Neural progenitor cell (in vitro differentiated cells): ENCODE measurements at regions not wholly inside any gene's neighbourhood (a gene's known extent, or its start where the extent isn't known, plus 50 kb on each side); places are given as distances from the start of the nearest gene placed in this dataset.

ENCODE experiments used
- DNase-seq: peaks from one replicate; pipeline ENCODE4 v3.0.0-alpha.2; 2016; ENCODE audit warnings: low spot score
- H2AFZ ChIP-seq: fragments of 200-600 bp; sonication (generic); replicated peaks from 2 replicates; pipeline ENCODE4 v1.6.1; 2016; ENCODE audit warnings: antibody characterized with exemption
- H3F3A ChIP-seq: fragments of 200-600 bp; sonication (generic); 2 replicates; pipeline ENCODE4 v1.6.1; 2016; ENCODE audit warnings: antibody characterized with exemption, low read depth
- H3K27ac ChIP-seq: fragments of 200-600 bp; sonication (generic); 2 replicates; pipeline ENCODE4 v1.5.1; 2016; ENCODE audit warnings: mild to moderate bottlenecking
- H3K27me3 ChIP-seq: fragments of 200-600 bp; sonication (generic); 2 replicates; pipeline ENCODE4 v1.6.1; 2016; ENCODE audit warnings: mild to moderate bottlenecking, moderate library complexity
- H3K36me3 ChIP-seq: fragments of 200-600 bp; sonication (generic); 2 replicates; pipeline ENCODE4 v1.5.1; 2016
- H3K4me1 ChIP-seq: fragments of 200-600 bp; sonication (generic); 2 replicates; pipeline ENCODE4 v1.6.1; 2016; ENCODE audit warnings: mixed run types
- H3K4me2 ChIP-seq: fragments of 200-600 bp; sonication (generic); 2 replicates; pipeline ENCODE4 v1.6.1; 2016
- H3K4me3 ChIP-seq: fragments of 200-600 bp; sonication (generic); 2 replicates; pipeline ENCODE4 v1.5.1; 2016
- H3K79me2 ChIP-seq: fragments of 200-600 bp; sonication (generic); 2 replicates; pipeline ENCODE4 v1.6.1; 2016; ENCODE audit warnings: low read depth
- H3K9ac ChIP-seq: fragments of 200-600 bp; sonication (generic); 2 replicates; pipeline ENCODE4 v1.6.1; 2016
- H3K9me3 ChIP-seq: fragments of 200-600 bp; sonication (generic); 2 replicates; pipeline ENCODE4 v1.5.1; 2016; ENCODE audit warnings: low read depth
- H4K20me1 ChIP-seq: fragments of 200-600 bp; sonication (generic); 2 replicates; pipeline ENCODE4 v1.6.1; 2016; ENCODE audit warnings: low read depth
- H3K27ac Mint-ChIP-seq: 3 replicates; pipeline ENCODE4 v1.8.0; 2021; ENCODE audit warnings: mixed read lengths
- H3K27me3 Mint-ChIP-seq: 2 replicates; pipeline ENCODE4 v1.8.0; 2022; ENCODE audit warnings: low read depth, mild to moderate bottlenecking, inconsistent platforms, moderate library complexity, mixed read lengths; ENCODE audit not compliant: insufficient read depth
- H3K36me3 Mint-ChIP-seq: 3 replicates; pipeline ENCODE4 v1.8.0; 2021; ENCODE audit warnings: mixed read lengths
- H3K4me1 Mint-ChIP-seq: 3 replicates; pipeline ENCODE4 v1.8.0; 2021; ENCODE audit warnings: mixed read lengths
- H3K4me3 Mint-ChIP-seq: 3 replicates; pipeline ENCODE4 v1.8.0; 2021; ENCODE audit warnings: mild to moderate bottlenecking, moderate library complexity, mixed read lengths
- H3K9me3 Mint-ChIP-seq: 3 replicates; pipeline ENCODE4 v1.8.0; 2020; ENCODE audit warnings: mixed read lengths
- CTCF ChIP-seq: fragments of 200-600 bp; sonication (generic); IDR thresholded peaks from 2 replicates; pipeline ENCODE4 v1.5.1; 2017; ENCODE audit warnings: antibody characterized with exemption, mild to moderate bottlenecking
- EZH2 ChIP-seq: fragments of 200-600 bp; sonication (generic); IDR thresholded peaks from 2 replicates; pipeline ENCODE4 v1.6.1; 2017; ENCODE audit warnings: antibody characterized with exemption, mild to moderate bottlenecking, moderate library complexity
- EZH2phosphoT487 ChIP-seq: fragments of 200-600 bp; sonication (generic); IDR thresholded peaks from 2 replicates; pipeline ENCODE4 v1.6.1; 2017; ENCODE audit warnings: antibody characterized with exemption

DNA sequence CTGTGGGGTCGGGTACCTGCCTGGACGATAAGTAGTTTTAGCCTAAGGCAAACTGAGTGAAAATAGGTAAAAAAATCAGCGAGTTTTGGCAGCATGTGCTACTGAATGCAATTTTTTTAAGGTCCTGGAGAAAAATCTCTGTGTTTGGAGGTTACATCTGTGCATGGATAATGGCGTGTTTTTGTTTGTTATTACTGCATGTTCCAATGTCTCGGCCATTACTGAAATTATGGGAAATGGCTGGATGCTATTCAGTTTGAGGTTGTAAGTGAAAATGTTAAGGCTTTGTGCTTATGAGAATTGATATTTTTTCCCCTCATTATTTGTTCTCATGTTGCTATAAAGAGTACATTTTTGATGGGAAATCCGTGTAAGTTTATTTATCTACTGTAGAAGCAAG lies 441.7 kb downstream of the PRDM2 start:
- peaks cover 8% of the 10 kb centered on the region for H3K4me1 ChIP-seq
- H3F3A ChIP-seq, result no peaks in the 10 kb centered on the region
- H3K9ac ChIP-seq, result no peak overlapping the region
- no peaks in the 10 kb centered on the region for H3K9me3 Mint-ChIP-seq
- H3K4me2 ChIP-seq, result no peak overlapping the region
- no peak overlapping the region for H2AFZ ChIP-seq
- DNase-seq, result no peak
- peaks cover 17% of the 10 kb centered on the region for H3K4me1 Mint-ChIP-seq
- H3K4me3 Mint-ChIP-seq, result no peak overlapping the region
- no peaks in the 10 kb centered on the region for H3K36me3 ChIP-seq
- no peak overlapping the region for H3K4me3 ChIP-seq
- H3K36me3 Mint-ChIP-seq, result no peaks in the 10 kb centered on the region
- no peaks in the 10 kb centered on the region for H3K9me3 ChIP-seq
- no peak overlapping the region for H3K27ac ChIP-seq
- H3K27me3 Mint-ChIP-seq, result peaks cover 4% of the 10 kb centered on the region
- no peaks in the 10 kb centered on the region for H3K79me2 ChIP-seq
- TF ChIP-seq EZH2, result no peak
- no peak for TF ChIP-seq EZH2phosphoT487
- no peak for TF ChIP-seq CTCF
- H4K20me1 ChIP-seq, result no peaks in the 10 kb centered on the region
- H3K27me3 ChIP-seq, result no peaks in the 10 kb centered on the region
- no peak overlapping the region for H3K27ac Mint-ChIP-seq

DNA sequence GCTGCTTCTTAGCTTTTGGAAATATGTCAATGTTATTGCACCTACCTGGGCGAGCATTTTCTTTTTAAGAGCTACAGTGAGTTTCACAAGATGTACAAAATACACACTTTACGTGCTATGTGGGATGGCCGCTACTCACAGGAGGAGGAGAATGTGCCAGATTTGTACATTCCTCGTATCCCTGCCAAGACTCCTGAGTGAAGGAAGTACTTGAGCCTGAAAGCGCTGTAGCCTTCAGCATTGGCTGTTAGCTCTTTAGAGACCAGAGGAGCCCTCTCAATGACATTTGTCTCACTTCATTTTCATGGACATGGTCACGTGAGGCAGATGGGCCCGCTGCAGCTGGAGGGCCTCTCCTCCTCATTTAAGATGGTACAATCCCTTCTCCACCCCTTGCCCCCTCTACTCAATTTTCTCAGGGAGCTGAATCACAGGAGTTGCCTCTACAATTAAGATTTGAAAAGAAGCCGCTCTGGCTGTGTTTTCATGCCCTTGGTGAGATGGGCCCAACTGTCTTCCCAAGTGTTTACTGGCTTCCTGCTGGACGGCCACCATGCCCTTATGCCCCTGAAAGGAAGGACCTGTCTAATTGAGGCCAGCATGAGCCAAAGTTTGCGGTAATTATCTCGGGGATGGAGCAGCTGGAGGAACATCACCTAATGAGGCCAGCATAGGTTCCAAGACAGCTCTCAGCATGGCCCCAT lies 442.6 kb downstream of the PRDM2 start:
- H3K36me3 Mint-ChIP-seq, result no peaks in the 10 kb centered on the region
- H3K4me1 Mint-ChIP-seq, result peaks cover 17% of the 10 kb centered on the region

GRCh38 chr1:14143777-14144176 lies 443.8 kb downstream of the PRDM2 start:
- no peak for DNase-seq
- Histone ChIP-seq H4K20me1 (no peaks in the 10 kb centered on the region), H3K4me2 (no peak overlapping the region), H3K36me3 (no peaks in the 10 kb centered on the region), H3K27ac (no peak overlapping the region), H3K9me3 (no peaks in the 10 kb centered on the region), H3K27me3 (no peaks in the 10 kb centered on the region), H3K9ac (no peak overlapping the region), H3K4me3 (no peak overlapping the region), H2AFZ (no peak overlapping the region), H3K79me2 (no peaks in the 10 kb centered on the region), H3K4me1 (peaks cover 5% of the 10 kb centered on the region), H3F3A (no peaks in the 10 kb centered on the region)
- no peak overlapping the region for H3K4me3 Mint-ChIP-seq
- no peaks in the 10 kb centered on the region for H3K36me3 Mint-ChIP-seq
- H3K27me3 Mint-ChIP-seq, result peaks cover 4% of the 10 kb centered on the region
- no peak overlapping the region for H3K27ac Mint-ChIP-seq
- H3K9me3 Mint-ChIP-seq, result no peaks in the 10 kb centered on the region
- H3K4me1 Mint-ChIP-seq, result peaks cover 17% of the 10 kb centered on the region
- no peak for TF ChIP-seq EZH2phosphoT487
- no peak for TF ChIP-seq EZH2
- no peak for TF ChIP-seq CTCF

More for the DNA sequence above, 442.6 kb downstream of the PRDM2 start:
- Mint-ChIP-seq H3K27ac (no peak overlapping the region), H3K4me3 (no peak overlapping the region), H3K27me3 (peaks cover 4% of the 10 kb centered on the region), H3K9me3 (no peaks in the 10 kb centered on the region)
- Histone ChIP-seq H3K79me2 (no peaks in the 10 kb centered on the region), H4K20me1 (no peaks in the 10 kb centered on the region), H3K9ac (no peak overlapping the region), H3K4me2 (no peak overlapping the region), H3K9me3 (no peaks in the 10 kb centered on the region), H2AFZ (no peak overlapping the region), H3K27ac (no peak overlapping the region), H3K4me3 (no peak overlapping the region), H3K36me3 (no peaks in the 10 kb centered on the region), H3K27me3 (no peaks in the 10 kb centered on the region), H3K4me1 (peaks cover 5% of the 10 kb centered on the region), H3F3A (no peaks in the 10 kb centered on the region)
- no peak for DNase-seq
- TF ChIP-seq EZH2phosphoT487, result no peak
- no peak for TF ChIP-seq CTCF
- TF ChIP-seq EZH2, result no peak
